Daoy (cell line): ENCODE measurements at regions not wholly inside any gene's neighbourhood (a gene's known extent, or its start where the extent isn't known, plus 50 kb on each side); places are given as distances from the start of the nearest gene placed in this dataset.

Source experiments
- DNase-seq: peaks from one replicate; pipeline ENCODE4 v3.0.0-alpha.2; 2015; ENCODE audit warnings: low read depth

- no peak for DNase-seq
These were observed 67.1 kb upstream of the ROBO2 start for GRCh38 chr3:76972624-76973296.

- no peak for DNase-seq
These were observed 62.9 kb upstream of the ROBO2 start for GRCh38 chr3:76976996-76977395.

- DNase-seq: no peak
These were observed 54.3 kb upstream of the ROBO2 start for GRCh38 chr3:76985645-76986044.

DNA sequence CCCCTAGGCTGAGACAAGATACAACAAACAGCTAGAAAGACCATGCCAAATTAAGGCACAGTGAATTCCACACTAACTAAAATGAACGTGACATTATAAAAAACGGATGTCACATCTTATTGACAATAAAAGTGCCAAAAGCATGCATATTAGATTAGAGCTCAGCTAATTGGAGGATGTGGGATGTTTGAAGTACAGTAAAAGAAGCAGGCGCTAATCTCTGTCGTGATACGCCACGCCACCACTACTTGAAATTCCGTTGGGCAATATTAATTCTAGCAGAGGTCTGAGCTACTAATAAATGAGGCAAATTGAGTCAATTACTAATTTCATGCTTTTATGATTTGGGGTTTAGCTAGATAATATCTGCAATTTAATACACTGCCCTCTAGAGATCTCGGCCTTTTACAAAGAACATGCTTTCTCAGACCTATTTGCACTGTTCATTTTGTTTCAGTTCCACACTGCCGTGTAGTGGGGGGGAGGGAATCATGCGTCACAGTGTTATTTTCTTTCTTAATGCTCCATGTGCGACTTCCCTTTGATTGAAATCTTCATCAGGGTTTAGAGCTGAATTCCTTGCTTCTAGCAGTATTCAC lies 52.9 kb upstream of the ROBO2 start:
- DNase-seq: peak; percentile 25
